A549 (cell line): ENCODE measurements at regions not wholly inside any gene's neighbourhood (a gene's known extent, or its start where the extent isn't known, plus 50 kb on each side); places are given as distances from the start of the nearest gene placed in this dataset.

Experiments
- CTCF ChIP-seq: fragments of >200 bp; sonication (Bioruptor Twin); formaldehyde crosslinking; IDR thresholded peaks from 3 replicates; pipeline ENCODE4 v1.5.1; 2016
- EP300 ChIP-seq, 2 experiments: fragments of >200 bp; sonication (Bioruptor Twin); formaldehyde crosslinking; IDR thresholded peaks; 2 replicates in 1 of 2; 3 replicates in 1 of 2; pipeline ENCODE4 v1.6.1; 2016 to 2017
- JUNB ChIP-seq: fragments of >200 bp; sonication (Bioruptor Twin); formaldehyde crosslinking; IDR thresholded peaks from 2 replicates; pipeline ENCODE4 v1.6.1; 2016
- POLR2A ChIP-seq: IDR thresholded peaks from 2 replicates; pipeline ENCODE4 v1.6.1; 2012; ENCODE audit warnings: mild to moderate bottlenecking, low read length
- RAD21 ChIP-seq, 2 experiments: fragments of >200 bp in 1 of 2; sonication (Bioruptor Twin) in 1 of 2; formaldehyde crosslinking in 1 of 2; IDR thresholded peaks in 1 of 2; conservative IDR thresholded peaks in 1 of 2; 2 replicates in 1 of 2; 3 replicates in 1 of 2; pipeline ENCODE4 v1.6.1; 2012 to 2018; ENCODE audit warnings: inconsistent platforms in 1 of 2
- RCOR1 ChIP-seq: fragments of 150-350 bp; IDR thresholded peaks from 2 replicates; pipeline ENCODE4 v1.6.1; 2014; ENCODE audit warnings: antibody characterized with exemption, low read length, low read depth
- REST ChIP-seq: fragments of 200-600 bp; sonication (generic); IDR thresholded peaks from 2 replicates; pipeline ENCODE4 v1.6.1; 2016; ENCODE audit warnings: antibody characterized with exemption, mild to moderate bottlenecking, moderate library complexity
- RNF2 ChIP-seq: fragments of 200-600 bp; sonication (generic); IDR thresholded peaks from 2 replicates; pipeline ENCODE4 v1.6.1; 2016; ENCODE audit warnings: low read depth, mild to moderate bottlenecking, antibody characterized with exemption, moderate library complexity, borderline replicate concordance
- SMC3 ChIP-seq: fragments of >200 bp; sonication (Bioruptor Twin); formaldehyde crosslinking; IDR thresholded peaks from 3 replicates; pipeline ENCODE4 v1.6.1; 2018; ENCODE audit warnings: inconsistent platforms
- SREBF2 ChIP-seq: fragments of 450-650 bp; IDR thresholded peaks from 2 replicates; pipeline ENCODE4 v1.6.1; 2014; ENCODE audit warnings: mild to moderate bottlenecking, moderate library complexity
- USF2 ChIP-seq: fragments of 450-650 bp; IDR thresholded peaks from 2 replicates; pipeline ENCODE4 v1.6.1; 2014; ENCODE audit warnings: antibody characterized with exemption
- ZFP36 ChIP-seq: fragments of 450-650 bp; IDR thresholded peaks from 2 replicates; pipeline ENCODE4 v1.6.1; 2014; ENCODE audit warnings: borderline replicate concordance; ENCODE audit not compliant: partially characterized antibody
- ZNF302 ChIP-seq: fragments of 250-450 bp; sonication (Bioruptor Pico); IDR thresholded peaks from 2 replicates; pipeline ENCODE4 v1.9.0; 2021; ENCODE audit warnings: inconsistent platforms, mild to moderate bottlenecking, moderate library complexity
- ZSCAN20 ChIP-seq: fragments of 250-450 bp; sonication (Bioruptor Pico); IDR thresholded peaks from 2 replicates; pipeline ENCODE4 v1.8.0; 2022; ENCODE audit warnings: mild to moderate bottlenecking, moderate library complexity

- TF ChIP-seq RNF2 (no peak), RAD21 (conservative IDR thresholded peaks at IDR 0.05 in 1 of 2, IDR thresholded peaks at IDR 0.05 in 1 of 2) (no peak), CTCF (no peak), ZSCAN20 (no peak), USF2 (no peak), ZFP36 (no peak), POLR2A (no peak), SREBF2 (no peak), REST (no peak), RCOR1 (no peak), JUNB (no peak), EP300 (IDR thresholded peaks at IDR 0.05) (no peak), ZNF302 (CRISPR knock-in tag) (no peak), SMC3 (no peak)
These were observed 184.2 kb upstream of the LUZP2 start for GRCh38 chr11:24312464-24313238.
